NCI-H2196 treated with DMSO at 0.1 percent for 48 hours (cell line): ENCODE measurements at regions not wholly inside any gene's neighbourhood (a gene's known extent, or its start where the extent isn't known, plus 50 kb on each side); places are given as distances from the start of the nearest gene placed in this dataset.
A peak's percentile ranks its signal among the peaks of the same experiment; 100 is the strongest.

ENCODE experiments used
- DNase-seq: peaks from one replicate; lab custom pipeline; 2025; ENCODE audit not compliant: unreplicated experiment; lab: John Stamatoyannopoulos, UW

DNA sequence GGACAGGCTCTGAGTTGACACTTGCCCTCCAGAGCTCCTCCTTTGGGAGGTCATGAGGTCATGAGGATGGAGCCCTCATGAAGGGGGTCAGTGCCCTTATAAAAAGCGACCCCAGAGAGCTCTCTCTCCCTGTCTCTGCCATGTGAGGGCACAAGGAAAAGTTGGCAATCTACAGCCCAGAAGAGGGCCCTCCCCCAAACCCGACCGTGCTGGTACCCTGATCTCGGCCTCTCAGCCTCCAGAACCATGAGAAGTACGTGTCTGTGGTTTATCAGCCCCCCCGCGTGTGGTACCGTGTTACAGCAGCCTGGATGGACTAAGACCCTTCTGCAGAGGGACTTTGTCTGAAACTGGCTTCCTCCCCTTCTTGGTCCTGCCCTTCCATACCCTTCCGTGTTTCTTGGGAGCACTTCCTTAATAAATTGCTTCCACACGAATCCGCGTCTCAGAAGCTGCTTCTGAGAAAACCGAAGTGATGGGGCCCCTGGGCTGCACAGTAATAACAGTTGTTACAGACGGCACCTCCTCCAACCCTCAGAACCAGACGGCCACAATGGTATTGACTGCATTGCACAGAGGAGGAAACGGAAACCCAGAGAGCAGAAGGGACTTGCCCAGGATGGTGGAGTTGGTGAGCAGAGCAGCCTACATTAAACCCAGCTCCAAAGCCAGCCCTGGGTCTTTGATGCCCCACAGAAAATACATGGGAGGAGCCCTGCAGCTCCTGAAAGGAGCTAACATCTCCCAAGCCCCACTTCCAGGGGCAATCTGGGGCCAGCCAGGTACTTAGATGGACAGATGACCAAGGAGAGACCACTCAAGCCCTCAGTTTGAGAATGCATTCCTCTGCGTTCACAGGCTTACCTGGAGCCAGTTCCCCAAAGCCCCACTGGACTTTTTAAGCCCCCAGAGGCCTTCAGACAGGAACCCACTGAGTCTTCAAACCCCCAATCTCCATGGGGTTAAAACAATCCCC lies 242.7 kb downstream of the BCOR start:
- DNase-seq, result no peak

DNA sequence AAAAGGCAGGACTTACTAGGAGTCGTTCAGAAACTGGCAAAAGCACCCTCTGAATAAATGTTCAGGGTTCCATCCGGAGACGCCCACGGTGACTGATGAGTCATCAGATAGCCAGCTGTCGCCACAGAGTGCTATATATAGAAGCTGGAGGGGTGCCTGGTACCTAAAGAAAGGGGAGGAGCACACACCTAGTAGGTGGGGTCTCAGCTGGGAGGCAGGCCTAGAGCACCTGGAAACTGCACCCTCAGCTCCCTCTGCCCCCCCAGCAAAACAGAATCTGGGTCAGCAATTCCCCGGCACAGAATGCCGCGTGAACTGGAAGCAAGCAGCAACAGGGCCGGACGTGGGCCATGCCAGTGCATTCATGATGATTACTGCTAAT lies 242.0 kb downstream of the BCOR start:
- no peak for DNase-seq

DNA sequence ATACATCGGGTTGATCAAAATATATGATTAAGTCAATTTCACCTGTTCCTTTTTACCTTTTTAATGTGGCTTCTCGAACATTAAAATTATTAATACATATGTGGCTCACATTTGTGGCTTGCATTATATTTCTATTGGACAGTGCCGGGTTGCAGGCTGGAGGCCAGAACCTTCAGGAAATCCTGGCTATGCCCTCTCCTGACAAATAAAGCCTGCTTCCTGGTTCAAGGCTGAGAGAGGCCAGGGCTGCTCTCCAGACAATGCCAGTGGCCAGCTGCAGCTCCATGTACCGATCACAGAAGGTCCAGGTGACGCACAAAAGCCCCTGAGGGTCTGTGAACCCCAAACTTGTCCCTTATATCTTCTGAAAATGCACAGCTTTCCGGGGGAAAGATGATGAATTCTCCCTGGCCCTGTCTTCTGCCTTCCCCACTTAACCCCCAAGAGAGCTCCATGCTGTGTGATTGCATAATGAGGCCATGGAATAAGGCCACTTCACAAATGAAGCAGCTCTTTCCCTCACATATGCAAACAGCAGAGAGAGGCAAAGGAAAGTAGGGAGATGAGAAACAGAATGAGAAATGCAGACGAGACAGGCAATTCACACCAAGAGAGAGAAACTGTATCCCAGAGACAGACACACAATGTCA lies 241.2 kb downstream of the BCOR start:
- peak; percentile 9 for DNase-seq

DNA sequence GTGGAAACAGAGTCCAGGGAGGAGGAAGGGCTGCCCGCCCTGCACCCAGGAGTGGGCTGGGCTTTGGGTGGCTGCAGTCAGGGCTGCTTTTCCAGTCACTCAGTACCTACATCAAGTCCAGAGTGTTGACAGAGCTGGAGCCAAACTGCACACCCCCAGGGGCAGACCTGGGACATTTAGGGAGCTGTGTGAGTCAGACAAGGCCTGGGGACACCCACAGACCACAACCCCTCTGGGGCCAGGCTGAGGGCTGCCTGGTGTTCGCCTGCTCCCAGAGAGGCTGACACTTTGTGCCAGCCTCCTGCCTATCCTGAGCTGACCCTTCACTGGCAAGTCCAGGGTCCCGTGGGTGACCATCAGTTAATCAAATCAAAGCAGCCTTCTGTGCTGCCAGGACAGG lies 240.0 kb downstream of the BCOR start:
- DNase-seq, result no peak

DNA sequence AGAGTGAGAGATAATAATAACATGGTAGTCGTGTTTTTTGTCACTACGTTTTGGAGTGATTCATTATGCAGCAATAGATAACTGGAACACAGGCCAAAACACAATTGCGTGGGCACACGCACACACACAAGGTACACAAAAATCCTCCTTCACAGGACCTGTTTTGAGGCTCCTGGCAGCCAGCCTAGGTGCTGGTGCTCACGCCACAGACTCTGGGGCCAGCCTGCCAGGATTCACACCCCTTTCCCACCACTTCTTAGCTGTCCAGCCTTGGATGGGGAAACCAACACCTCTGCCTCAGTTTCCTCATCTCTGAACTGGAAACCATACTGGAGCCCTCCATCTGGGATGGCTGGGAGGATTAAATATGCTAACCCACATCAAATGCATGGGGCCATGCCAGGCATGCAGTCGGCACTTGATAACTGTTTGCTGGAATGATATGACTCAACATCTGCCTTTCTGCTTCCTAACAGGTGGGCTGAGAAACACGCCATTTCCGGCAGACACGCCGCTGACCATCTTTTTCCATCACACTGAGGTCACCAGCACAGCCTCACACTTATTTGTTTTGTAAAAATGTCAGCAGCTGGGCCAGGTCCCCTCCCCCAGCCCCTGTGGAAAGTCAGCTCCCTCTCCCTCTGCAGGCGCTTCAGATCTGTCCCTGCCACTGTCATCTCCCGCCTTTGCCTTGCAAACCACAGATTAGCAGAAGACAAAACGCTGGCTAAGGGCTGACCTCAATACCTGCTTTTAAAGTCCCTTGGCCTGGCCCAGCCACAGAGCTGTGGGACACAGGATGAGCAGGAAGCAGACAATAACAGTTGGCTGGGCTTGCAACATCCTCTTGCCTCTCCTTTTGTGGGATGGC lies 237.5 kb downstream of the BCOR start:
- peak; percentile 65 for DNase-seq

DNA sequence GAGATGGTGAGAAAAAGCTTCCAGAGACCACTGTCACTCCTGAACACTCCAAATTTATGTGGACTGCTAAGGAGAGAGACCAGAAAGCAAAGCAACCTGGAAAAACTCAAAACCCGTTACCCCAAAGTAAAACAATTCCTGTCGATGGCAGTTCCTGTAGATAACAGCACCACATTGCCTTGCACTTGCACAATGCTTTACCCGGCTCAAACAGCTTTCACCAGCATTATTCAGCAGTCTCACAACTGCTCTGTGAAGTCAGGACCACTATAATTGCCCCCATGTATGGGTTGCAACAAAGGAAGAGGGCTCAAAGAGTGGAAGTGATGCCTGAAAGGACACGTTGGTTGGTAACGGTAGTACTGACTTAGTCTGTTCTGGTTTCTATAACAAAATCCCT lies 234.8 kb downstream of the BCOR start:
- no peak for DNase-seq

DNA sequence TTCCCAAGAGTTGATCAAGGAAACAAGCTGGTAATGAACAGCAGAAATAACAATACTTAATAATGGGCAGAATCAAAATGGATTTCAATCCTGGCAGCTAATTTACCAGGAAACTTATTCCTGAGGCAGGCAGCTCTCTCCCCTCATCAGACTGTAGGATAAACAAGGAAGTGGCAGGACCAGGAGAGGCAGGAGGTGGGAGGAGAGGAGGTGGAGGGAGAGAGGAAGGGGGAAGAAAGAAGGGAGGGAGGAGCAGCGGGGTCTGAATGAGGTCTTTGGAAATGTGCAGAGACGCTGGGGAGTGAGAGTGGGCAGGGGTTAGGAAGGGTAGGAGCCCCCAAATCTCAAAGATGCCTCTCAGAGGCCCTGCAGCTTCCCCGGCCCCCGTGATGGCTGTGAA lies 231.5 kb downstream of the BCOR start:
- no peak for DNase-seq

DNA sequence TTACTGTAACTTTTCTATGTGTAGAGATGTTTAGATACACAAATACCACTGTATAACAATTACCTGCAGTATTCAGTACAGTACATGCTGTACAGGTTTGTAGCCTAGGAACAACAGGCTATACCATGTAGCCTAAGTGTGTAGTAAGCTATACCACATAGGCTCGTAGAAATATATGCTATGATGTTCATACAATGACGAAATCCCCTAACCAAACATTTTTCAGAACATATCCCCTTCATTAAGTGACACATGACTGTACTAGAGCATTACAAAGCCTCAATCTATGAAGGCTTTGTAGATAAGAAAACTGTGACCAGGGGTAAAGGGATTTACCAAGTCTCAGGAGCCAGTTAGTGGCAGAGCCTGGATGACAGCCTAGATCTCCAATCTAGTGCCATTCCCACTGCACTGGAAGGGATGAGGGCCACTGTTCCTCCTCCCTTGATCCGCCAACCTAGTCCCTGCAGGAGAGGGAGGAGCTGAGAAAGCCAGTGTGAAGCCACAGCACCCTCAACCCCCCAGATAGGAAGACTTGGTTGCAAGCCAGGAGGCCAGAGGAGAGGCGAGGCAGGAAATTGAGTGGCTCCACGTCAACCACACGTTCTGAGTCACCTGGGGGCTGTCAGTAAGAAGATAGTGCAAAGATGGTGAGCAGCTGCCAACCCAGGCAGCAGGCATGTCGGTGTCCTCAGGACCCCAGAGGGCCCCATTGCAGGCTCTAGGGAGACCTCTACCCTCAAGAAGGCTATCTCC lies 227.7 kb downstream of the BCOR start:
- DNase-seq, result no peak

DNA sequence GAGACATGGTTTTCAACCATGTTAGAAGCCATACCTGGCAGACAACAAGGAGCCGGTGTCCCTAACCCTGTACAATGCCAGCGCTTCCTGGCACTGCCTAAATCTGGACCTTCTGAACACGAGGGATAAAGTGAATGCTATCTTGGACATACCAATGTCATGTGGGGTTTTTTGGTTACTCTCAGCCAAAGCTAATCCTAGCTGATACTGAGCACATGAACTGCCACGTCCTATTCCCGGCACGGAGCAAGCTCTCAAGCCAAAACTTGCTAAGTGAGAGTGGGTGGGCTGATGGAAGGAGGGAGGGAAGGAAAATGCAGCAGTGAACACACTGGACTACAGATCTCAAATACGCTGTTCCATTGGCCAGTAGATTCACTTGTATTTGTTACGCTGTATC lies 226.1 kb downstream of the BCOR start:
- DNase-seq, result no peak

DNA sequence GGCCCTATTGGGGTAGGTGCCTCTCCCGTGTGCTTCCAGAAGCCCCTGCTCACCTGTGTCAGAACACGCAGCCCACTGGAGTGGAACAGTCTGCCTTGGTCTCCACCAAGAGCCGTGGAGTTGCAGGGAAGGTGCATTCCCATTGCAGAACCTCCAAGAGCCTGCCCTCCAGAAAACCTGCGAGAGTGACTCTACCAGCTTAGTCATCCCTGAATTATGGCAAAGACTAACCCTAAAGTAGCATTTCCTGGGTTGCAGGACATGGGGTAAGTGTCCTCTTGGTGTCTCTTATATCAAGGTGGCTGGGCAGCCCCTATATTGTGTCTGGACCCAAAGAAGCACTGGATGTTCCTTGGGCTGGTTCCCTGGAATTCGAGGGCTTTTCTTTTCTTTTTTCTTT lies 224.6 kb downstream of the BCOR start:
- DNase-seq, result no peak

DNA sequence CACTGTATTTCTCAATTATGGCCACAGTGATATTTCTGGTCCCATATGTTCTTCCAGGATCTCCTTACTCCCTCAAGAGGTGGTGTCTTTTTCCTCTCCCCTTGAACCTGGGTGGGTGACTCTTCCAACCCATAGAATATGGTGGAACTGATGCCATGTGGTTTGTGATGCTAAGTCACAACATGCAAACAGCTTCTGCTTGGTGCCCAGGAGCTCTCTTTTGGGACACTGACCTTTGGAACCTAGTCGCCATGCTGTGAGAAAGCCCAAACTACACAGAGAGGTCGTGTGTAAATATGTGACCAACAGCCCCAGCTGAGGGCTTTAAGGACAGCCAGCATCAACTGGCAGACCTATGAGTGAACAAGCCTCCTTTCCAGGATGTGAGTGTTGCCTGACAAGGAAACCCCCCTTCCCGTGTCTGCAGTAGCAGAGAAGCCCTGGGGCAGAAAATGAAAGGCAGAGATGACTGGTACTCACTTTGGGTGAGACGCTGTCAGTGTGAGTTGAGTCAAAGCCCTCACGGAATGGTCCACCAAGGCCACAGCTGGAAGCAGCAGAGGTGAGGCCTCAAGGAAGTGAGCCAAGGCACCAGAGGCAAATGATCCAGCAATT lies 223.4 kb downstream of the BCOR start:
- DNase-seq, result no peak

DNA sequence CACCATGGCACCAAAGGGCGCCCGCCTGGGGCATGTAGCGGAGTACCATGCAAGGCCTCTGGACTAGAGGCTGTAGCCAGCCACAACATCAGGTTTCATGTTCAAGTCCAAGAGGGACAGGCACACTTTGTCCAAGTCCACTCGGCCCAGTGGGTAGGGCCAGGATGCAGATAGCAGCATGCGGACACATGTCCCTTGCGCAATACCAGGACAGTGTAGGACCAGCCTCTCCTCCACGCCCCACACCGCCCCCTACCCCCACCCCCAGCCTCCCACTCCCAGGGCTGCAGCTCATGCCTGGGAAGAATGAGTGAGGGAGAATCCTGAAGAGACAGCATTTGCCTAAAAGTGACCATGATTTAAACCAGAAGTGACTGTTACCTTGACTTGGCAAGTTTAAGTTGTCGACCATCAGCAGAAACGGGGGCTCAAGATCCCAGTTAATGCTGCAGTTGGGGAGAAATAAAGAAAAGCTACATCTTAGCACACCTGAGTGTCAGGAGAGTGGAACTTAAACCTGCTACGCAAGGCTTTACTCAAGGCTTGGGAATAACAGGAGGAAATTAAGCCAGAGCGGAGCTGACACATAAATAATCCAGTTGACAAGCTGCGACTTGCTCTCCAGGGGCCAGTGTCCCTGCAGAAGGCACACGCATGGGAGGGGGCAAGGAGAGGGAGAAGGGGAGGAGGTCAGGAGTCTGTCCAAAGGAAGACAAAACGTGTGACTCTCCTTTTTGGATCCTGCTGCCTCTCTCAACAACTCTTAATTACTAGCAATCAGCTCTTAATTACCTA lies 221.7 kb downstream of the BCOR start:
- no peak for DNase-seq

DNA sequence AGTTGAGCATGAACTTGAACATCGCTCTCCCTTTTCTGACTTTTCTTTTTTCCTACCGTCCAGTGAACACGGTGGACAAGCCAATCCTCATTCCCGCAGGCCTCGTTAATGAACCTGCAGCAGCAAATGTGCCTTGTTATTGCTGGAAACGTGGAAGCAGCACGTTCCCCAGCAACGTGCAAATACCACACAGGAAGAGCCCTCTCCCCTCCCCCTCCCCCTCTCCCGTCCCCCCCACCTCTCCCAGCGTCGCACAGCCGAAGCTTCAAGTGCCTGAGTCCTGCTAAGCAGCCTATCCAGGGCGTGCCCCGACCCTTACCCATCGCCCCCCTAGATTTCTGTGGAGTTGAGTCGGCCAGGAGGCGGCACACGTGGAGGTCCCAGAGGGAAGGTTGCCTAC lies 219.9 kb downstream of the BCOR start:
- DNase-seq, result no peak

DNA sequence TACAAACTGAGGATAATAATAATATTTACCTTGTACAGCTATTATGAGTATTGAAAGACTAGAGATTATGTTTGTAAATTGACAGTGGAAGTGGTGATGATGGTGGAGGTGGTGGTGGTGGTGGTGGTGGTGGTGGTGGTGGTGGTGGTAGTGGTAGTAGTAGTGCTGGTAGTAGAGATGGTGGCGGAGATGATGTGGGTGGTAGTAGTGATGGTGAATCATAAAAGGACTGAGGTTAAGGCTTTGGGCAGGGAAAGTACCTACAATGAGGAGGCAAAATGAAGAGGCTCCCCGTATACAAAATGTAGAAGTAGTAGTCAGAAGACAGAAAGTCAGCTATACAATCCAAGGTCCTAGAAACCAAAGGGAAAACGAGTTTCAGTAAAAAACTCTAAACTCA lies 214.1 kb downstream of the BCOR start:
- no peak for DNase-seq

DNA sequence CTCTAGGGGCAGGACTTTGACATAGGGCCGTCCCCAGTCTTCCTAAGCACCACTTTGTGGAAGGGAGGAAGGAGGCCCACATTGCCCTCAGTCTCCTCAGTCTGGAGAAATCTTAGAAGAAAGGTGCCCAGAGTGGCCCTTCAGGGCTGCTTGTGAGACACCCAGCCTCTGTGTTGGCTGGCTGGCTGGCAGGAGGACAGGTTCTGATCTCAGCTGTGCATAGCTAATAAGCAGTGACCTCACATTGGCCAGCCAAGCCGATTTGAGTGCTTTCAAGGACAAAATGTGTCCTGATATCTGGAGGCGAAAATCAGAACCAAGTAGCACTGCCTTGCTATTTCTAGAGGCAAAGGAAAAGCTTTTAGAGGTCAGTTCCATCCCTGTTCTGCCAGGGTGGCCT lies 211.5 kb downstream of the BCOR start:
- no peak for DNase-seq

DNA sequence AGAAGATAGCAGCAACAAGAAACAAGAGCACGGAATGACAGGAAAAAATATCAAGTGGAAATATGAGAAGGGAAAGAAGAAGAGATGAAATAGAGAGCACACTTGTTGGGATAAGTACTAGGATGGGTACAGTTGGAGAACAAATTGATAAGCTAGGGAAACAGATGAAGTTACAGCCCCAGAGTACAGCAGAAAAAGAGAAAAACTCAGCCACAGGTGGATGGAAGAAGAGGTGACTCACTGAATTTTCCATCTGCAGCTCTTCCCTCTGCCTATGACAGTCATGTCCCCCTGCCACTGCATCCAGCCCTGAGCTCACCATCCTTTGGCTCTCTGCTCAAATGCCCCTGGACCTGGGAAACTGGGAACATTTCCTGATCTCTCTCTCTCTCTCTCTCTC lies 209.0 kb downstream of the BCOR start:
- no peak for DNase-seq

DNA sequence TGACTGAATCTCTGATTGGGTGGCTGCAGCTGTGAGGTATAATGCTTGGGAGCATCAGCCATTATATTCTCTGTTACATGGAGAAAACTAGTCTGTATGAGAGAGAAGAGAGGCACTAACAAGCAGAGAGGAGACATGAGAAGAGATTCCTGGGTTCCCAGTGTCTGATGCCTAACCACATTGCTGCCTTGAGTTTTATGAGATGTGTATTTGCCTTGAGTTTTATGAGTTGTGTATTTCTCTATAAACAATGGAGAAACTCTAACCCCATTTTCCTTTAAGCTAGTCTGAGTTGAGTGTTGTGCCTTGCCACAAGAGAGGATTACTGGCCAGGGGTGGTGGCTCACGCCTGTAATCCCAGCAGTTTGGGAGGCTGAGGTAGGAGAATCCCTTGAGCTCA lies 208.1 kb downstream of the BCOR start:
- DNase-seq, result no peak

DNA sequence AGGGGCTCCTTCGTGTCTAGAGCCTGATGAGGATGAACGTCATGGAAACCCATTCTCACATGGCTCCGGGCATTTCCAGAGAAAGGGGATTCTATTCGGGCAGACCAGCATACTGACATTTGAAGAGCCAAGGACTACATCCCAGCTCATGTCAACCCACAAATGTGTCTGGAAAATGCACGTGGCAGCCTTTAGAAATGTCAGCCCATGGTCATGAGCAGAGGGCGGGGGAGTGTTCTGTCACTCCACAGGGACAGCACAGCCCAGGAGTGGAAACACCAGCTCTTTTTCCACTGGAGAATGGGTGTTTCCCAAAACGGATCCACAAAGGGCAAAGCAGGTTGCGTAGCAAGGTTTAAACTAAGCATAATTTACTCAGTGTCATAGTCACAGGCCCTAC lies 207.0 kb downstream of the BCOR start:
- no peak for DNase-seq

DNA sequence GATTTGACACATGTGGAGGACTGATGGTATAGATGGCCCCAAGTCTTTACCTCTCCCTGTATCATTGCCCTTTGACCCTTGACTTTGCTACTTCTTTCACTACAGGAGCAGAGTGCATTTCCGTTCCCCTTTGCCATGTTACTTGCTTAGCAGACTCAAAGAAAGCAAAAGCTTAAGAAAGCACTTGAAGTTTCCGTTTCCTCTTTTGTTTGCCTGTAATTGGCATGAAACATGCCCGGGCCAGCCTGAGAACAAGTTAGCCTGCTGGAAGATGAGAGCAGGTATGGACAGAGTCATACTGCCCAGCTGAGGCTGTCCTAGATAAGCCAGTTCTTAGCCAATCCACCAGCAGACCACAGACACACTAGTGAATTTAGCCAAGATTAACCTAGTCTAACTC lies 206.0 kb downstream of the BCOR start:
- no peak for DNase-seq
